ENCODE measurements at regions not wholly inside any gene's neighbourhood (a gene's known extent, or its start where the extent isn't known, plus 50 kb on each side); places are given as distances from the start of the nearest gene placed in this dataset.

DNA sequence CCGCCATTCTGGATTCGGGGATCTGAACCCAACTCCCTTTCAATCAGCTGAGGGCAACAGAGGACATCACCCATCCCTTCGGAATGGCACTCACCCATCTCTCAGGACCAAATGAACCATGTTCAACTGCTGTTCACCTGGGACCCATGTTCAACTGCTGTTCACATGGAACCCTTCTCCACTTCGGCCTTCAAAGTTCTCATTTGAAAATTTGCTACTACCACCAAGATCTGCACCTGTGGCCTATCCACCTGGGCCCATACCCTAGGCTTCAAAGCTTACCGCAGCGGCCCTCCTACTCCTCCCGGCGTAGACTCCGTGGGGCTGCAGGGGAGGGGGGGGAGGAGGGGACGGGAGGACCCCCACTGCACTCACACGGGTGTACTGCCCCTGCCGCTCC, 119.2 kb upstream of the ANKRD30BL start:
- Histone ChIP-seq H3K4me2 (ENCODE audit: control insufficient read depth, insufficient read depth) (no peak overlapping the region), H3K36me3 (ENCODE audit: control insufficient read depth in 2 of 2, insufficient read depth in 2 of 2, low read length in 1 of 2) (no peaks in the 10 kb centered on the region), H3K4me1 (ENCODE audit: control insufficient read depth, insufficient read depth, low read length) (no peaks in the 10 kb centered on the region), H3K27me3 (replicated peaks in 1 of 2; ENCODE audit: control insufficient read depth in 2 of 2, insufficient read depth in 2 of 2, low read length in 1 of 2) (no peaks in the 10 kb centered on the region), H3K9ac (ENCODE audit: control insufficient read depth, insufficient read depth, low read length) (no peak overlapping the region), H3K4me3 (no peak overlapping the region), H2AFZ (ENCODE audit: control insufficient read depth, low read depth, low read length) (no peak overlapping the region), H4K20me1 (ENCODE audit: control insufficient read depth, insufficient read depth) (no peaks in the 10 kb centered on the region), H3K27ac (ENCODE audit: control insufficient read depth, insufficient read depth) (no peak overlapping the region), H3K9me3 (replicated peaks; ENCODE audit: control insufficient read depth, insufficient read depth, low read length) (no peaks in the 10 kb centered on the region; the same call in 2 of the 3 replicates), H3K79me2 (ENCODE audit: control insufficient read depth, insufficient read depth, low read length) (no peaks in the 10 kb centered on the region)
- intact Hi-C loops (cut with micrococcal nuclease; ENCODE audit: unreplicated experiment): no loop called here
- ChIA-PET SMC1A (ENCODE audit: uncharacterized antibody, unreplicated experiment) (no interaction called here), RAD21 (ENCODE audit: unreplicated experiment) (no interaction called here), CTCF (no interaction called here), POLR2A (no interaction called here)
- DNase-seq (ENCODE audit: low read depth, low spot score) (no peak), ATAC-seq (no peak), FAIRE-seq (no peak)
- 59% methylated on average over 7 of the region's 12 CpGs for WGBS (ENCODE audit: insufficient coverage, insufficient replicate concordance, low lambda C conversion rate, missing lambda C conversion rate)
- in situ Hi-C loops (cut with MboI): no loop called here
- BruUV-seq (replicated peaks): no TSS peak
- no peak for TF ChIP-seq ZNF24 (IDR thresholded peaks at IDR 0.05)
- no peak for TF ChIP-seq RBBP5 (conservative IDR thresholded peaks at IDR 0.05)
- TF ChIP-seq, protein P1, sequence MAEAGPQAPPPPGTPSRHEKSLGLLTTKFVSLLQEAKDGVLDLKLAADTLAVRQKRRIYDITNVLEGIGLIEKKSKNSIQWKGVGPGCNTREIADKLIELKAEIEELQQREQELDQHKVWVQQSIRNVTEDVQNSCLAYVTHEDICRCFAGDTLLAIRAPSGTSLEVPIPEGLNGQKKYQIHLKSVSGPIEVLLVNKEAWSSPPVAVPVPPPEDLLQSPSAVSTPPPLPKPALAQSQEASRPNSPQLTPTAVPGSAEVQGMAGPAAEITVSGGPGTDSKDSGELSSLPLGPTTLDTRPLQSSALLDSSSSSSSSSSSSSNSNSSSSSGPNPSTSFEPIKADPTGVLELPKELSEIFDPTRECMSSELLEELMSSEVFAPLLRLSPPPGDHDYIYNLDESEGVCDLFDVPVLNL (IDR thresholded peaks at IDR 0.05; ENCODE audit: low read depth, low read length): no peak
- TF ChIP-seq STAT1 (conservative IDR thresholded peaks at IDR 0.05): no peak
- no peak for TF ChIP-seq ELK1 (IDR thresholded peaks at IDR 0.05; ENCODE audit: low read depth, low read length)
- TF ChIP-seq, protein P2, sequence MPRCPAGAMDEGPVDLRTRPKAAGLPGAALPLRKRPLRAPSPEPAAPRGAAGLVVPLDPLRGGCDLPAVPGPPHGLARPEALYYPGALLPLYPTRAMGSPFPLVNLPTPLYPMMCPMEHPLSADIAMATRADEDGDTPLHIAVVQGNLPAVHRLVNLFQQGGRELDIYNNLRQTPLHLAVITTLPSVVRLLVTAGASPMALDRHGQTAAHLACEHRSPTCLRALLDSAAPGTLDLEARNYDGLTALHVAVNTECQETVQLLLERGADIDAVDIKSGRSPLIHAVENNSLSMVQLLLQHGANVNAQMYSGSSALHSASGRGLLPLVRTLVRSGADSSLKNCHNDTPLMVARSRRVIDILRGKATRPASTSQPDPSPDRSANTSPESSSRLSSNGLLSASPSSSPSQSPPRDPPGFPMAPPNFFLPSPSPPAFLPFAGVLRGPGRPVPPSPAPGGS (IDR thresholded peaks at IDR 0.05; ENCODE audit: borderline replicate concordance, insufficient read depth, low read depth, low read length, poor library complexity, severe bottlenecking): no peak
- no peak for TF ChIP-seq SMAD5 (IDR thresholded peaks at IDR 0.05; ENCODE audit: low read depth)
- TF ChIP-seq ZSCAN29 (IDR thresholded peaks at IDR 0.05): no peak
- no peak for TF ChIP-seq FOXM1 (IDR thresholded peaks at IDR 0.05; ENCODE audit: low read depth, low read length)
- no peak for TF ChIP-seq HDAC6 (IDR thresholded peaks at IDR 0.05; ENCODE audit: unreplicated experiment)
- TF ChIP-seq IRF4 (IDR thresholded peaks at IDR 0.05; ENCODE audit: low read depth, low read length): no peak
- TF ChIP-seq, protein P3, sequence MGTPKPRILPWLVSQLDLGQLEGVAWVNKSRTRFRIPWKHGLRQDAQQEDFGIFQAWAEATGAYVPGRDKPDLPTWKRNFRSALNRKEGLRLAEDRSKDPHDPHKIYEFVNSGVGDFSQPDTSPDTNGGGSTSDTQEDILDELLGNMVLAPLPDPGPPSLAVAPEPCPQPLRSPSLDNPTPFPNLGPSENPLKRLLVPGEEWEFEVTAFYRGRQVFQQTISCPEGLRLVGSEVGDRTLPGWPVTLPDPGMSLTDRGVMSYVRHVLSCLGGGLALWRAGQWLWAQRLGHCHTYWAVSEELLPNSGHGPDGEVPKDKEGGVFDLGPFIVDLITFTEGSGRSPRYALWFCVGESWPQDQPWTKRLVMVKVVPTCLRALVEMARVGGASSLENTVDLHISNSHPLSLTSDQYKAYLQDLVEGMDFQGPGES (IDR thresholded peaks at IDR 0.05): no peak
- TF ChIP-seq GABPA (IDR thresholded peaks at IDR 0.05; ENCODE audit: low read depth): no peak
- TF ChIP-seq, protein P4, sequence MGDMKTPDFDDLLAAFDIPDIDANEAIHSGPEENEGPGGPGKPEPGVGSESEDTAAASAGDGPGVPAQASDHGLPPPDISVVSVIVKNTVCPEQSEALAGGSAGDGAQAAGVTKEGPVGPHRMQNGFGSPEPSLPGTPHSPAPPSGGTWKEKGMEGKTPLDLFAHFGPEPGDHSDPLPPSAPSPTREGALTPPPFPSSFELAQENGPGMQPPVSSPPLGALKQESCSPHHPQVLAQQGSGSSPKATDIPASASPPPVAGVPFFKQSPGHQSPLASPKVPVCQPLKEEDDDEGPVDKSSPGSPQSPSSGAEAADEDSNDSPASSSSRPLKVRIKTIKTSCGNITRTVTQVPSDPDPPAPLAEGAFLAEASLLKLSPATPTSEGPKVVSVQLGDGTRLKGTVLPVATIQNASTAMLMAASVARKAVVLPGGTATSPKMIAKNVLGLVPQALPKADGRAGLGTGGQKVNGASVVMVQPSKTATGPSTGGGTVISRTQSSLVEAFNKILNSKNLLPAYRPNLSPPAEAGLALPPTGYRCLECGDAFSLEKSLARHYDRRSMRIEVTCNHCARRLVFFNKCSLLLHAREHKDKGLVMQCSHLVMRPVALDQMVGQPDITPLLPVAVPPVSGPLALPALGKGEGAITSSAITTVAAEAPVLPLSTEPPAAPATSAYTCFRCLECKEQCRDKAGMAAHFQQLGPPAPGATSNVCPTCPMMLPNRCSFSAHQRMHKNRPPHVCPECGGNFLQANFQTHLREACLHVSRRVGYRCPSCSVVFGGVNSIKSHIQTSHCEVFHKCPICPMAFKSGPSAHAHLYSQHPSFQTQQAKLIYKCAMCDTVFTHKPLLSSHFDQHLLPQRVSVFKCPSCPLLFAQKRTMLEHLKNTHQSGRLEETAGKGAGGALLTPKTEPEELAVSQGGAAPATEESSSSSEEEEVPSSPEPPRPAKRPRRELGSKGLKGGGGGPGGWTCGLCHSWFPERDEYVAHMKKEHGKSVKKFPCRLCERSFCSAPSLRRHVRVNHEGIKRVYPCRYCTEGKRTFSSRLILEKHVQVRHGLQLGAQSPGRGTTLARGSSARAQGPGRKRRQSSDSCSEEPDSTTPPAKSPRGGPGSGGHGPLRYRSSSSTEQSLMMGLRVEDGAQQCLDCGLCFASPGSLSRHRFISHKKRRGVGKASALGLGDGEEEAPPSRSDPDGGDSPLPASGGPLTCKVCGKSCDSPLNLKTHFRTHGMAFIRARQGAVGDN (IDR thresholded peaks at IDR 0.05): no peak
- no peak for TF ChIP-seq EP300 (IDR thresholded peaks at IDR 0.05; ENCODE audit: borderline replicate concordance in 1 of 2, control insufficient read depth in 1 of 2, low read depth in 2 of 2, low read length in 2 of 2)
- TF ChIP-seq SIX5 (IDR thresholded peaks at IDR 0.05; ENCODE audit: low read depth, low read length, severe bottlenecking): no peak

Data from GM12878 (cell line).